ENCODE measurements at regions not wholly inside any gene's neighbourhood (a gene's known extent, or its start where the extent isn't known, plus 50 kb on each side); places are given as distances from the start of the nearest gene placed in this dataset.
"Not testable (repeated sequence)": the region's sequence is repeated elsewhere in the genome, so short reads cannot be mapped to it uniquely, and the experiment has no call there.

DNA sequence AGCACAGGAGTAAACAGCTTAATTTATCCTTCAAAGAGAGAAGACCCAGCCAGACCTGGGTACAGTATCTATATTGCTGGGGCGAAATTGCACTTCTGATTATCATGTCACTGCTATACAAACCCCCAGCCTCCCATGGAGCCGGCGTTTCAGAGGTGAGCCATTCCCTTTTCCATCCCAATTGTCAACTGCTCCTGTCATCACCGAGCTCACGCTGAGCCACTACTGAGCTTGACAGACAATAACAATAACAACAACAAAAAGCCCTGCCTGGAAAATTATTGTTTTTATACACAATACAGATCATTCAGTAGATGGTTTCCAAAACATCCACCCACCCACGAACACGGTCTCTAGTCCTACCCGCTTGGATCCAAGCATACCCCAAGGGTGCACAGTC, 129.0 kb upstream of the JARID2 start:
- DNase-seq: no peak

DNA sequence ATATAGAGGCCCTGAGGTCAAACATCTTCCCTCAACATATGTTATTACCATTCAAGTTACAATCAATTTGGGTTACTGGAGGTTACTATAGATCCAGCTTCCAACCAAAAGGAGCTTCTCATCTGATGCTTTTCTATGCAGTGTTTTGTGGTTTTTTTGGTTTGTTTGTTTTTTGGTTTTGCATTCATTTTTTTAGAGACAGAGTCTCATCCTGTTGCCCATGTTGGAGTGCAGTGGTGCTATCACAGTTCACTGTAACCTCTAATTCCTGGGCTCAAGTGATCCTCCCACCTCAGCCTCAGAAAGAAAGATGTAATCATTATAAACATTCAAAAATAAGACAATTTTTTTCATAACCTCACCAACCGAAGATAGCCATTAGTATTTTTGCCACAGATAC, 124.4 kb upstream of the JARID2 start:
- no peak for DNase-seq

DNA sequence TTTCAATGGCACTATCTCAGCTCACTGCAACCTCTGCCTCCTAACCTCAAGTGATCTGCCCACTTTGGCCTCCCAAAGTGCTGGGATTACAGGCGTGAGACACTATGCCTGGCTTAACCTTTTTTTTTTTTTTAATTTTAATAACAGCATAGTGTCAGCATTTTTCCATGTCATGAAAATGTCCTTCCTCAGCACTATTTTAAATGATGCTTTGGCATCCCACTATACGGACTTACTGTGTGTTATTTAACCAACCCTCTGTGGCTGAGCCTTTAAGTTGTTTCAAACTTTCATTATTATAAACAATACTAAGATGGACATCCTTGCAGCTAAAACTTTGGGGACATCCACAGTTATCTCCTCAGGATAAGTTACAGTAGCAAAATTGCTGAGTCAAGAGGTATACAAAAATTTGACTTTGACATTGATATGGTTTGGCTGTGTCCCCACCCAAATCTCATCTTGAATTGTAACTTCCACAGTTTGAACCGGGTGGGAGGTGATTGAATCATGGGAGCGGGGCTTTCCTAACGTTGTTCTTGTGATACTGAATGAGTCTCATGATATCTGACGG, 123.8 kb upstream of the JARID2 start:
- DNase-seq: no peak

DNA sequence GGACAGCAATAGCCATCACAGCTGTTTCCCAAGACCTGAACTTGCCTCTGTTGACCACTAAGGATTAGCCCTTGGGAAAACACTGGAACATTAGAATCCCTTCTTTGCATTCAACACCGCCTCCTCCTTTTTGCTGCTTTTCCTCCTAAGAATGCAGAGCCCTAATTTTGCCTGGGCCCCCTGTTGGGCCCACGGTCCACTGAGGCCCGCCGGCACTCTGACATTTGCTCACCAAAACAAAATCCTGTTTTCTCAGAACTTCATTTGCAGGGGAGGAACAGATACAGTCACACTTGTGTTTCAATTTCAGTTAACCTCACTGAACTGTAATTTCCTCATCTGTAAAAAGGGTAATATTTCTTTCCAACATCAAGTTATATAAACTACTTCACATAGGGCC, 116.0 kb upstream of the JARID2 start:
- DNase-seq: no peak

DNA sequence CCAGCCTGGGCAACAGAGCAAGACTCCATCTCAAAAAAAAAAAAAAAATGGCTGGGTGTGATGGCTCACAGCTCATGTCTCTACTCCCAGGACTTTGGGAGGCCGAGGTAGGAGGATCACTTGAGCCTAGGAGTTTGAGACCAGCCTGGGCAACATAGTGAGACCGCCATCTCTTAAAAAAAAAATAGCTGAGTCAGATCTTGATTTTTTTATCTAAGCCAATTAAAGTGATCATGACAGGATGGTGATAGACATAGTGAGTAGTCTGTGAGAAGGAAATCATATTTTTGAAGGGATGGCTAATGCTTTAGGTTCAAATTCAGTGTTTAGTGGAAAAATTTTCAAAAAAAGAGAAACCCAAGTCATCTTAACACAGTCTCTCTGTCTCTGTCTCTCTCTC, 114.6 kb upstream of the JARID2 start:
- no peak for DNase-seq

DNA sequence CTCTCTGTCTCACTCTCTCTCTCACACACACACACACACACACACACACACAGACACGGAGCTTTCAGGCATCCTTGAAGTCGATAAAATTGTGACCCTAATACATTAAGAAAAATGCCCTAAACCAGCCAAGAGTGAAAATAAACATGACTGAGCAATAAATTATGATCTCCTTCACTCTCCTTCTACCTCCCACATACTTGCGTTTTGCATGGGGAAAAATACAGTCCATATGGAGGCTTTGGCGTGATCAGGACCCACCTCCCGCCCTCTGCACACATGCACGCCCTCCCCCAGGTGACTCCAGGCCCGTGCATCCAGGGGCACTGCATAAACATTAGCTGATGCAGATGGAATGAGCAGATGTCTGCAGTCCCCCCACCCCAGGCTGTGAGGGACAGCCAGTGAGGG, 114.2 kb upstream of the JARID2 start:
- no peak for DNase-seq

DNA sequence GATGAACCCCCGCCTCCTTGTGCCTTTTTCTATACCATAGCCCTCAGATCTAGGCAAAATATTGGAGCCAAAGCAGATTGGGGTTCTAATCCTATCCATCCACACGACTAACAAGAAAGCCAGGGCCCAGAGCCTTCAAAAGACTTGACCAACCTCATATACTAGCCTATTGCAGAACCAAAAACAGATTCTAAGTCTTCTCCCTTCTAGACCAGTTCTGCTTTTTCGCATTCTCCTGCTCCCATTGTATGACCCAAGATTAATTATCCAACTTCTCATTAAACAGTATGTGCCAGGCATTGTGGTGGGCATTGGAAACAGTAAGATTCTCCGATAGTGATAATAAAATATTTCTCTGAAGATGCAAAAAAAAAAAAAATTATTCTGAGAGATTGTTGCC, 113.7 kb upstream of the JARID2 start:
- no peak for DNase-seq

DNA sequence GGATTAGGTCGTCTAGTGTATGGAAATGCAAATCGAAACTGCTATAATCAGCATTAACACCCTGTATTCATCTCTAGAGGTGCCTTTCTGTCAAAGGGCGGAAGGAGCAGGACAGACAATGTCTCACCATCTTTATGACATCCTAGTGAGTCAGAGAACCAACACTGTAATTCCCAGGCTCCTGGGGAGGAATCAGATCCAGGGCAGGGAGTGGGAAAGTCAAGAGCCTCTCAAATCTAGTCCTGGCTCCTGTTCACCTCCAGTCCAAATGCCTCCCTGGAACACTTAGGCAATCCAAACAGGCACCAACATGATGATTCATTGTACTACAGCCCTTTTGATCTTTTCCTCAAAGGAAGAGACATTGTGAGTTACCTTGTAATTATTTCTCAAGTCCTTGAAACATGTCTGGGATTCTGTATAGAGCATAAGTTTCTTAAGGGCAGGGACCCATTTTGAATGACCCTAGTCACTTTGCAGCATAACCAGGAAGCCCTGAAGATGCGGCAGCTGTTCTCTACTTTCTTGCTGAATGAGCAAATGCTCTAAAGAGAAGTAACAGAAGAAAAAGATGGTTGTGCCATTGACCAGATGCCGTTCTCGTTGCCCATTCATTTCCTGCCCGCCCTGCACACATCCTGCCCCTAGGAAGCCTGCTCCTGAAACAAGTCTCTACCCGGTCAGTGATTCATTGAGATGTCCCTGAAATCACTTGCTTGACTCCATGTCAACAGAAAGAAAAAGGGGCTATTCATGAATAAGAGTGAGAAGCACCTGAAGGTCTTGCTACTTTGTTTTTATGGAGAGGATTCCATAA, 112.8 kb upstream of the JARID2 start:
- DNase-seq: no peak

DNA sequence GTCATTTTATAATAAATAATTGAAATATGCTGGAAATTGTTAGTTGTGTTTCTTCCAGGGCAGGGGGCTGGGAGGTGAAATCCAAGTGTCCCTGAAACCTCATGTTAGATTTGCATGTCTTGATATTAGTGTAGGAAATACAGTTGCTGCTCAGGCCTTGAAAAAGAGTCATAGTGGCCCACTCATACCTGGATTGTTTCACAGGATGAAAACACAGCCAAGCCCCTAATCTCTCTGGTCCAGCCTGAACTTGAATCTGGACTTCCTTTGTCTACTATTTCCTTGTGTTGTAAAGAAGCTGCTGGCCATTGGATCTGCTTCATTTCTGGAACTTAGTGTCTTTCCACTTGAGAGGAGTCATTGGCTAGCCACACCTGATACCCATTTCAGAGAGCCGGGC, 108.8 kb upstream of the JARID2 start:
- no peak for DNase-seq

DNA sequence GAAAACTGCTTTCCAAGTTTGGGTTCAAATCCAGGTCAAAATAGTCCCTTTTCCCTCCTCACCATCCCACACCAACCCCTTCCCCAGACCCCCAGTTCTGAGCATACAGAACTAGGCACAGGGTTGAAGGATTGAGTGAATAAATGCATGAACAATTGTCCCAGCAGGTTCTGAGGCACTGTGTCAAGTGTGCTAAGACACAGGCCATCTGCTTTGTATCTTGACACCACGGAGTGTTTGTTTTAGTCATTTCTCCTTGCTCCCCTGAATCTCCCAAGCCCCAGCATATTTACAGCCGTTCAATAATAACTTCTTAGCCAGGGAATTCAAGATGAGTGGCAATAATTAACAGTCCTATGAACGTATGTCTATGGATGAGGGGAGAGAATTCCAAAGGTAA, 102.8 kb upstream of the JARID2 start:
- peak; percentile 40 to 42 for DNase-seq

DNA sequence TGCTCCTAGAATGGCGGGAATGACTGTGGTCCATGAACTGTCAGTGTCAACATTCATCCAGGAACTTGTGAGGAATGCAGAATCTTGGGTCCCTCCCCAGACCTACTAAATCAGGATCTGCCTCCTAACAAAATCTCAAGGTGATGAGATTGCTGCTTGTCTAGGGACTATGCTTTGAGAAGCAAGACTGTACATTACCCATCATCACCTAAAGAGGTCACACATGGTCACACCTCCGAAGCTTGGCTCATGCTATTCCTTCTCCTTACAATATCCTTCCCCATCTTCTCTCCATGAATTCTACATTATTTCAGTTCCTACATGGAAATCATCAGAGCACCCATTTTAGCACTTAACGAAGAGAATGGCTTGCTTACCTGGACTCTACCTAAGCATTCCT, 102.3 kb upstream of the JARID2 start:
- no peak for DNase-seq

DNA sequence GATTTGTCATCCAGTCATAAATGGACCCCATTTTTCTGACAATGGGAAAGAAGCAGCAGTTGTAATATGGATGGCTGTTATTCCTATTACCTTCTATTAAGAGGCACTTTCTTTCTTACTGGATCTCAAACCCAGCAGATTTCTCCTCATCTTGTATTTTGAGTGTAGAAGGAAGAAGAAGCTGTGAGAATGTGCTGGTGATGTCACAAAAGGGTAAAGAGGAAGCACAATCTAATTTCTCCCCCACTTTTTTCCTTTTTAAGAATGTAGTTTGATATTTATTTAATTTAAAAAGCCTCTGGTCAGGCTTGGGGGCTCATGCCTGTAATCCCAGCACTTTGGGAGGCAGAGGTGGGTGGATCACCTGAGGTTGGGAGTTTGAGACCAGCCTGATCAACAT, 100.0 kb upstream of the JARID2 start:
- DNase-seq: no peak

DNA sequence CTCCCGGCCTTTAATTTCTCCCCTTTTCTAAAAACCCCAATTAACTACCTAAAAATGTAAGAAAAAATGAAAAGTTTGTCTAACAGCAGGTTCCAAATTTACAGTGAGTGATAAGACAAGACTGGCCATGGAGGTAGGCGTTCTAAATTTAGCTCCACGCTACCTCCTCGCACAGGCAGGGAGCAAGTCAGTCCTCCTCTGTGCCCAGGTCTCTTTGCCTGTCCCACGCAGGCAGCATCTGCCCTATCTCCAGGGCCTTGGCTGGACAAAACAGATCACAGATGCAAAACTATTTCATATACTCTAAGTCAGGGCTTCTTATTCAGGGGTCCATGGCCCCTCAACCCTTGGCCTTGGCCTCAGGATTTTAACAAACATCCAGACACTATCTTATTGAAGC, 98.0 kb upstream of the JARID2 start:
- DNase-seq: no peak

DNA sequence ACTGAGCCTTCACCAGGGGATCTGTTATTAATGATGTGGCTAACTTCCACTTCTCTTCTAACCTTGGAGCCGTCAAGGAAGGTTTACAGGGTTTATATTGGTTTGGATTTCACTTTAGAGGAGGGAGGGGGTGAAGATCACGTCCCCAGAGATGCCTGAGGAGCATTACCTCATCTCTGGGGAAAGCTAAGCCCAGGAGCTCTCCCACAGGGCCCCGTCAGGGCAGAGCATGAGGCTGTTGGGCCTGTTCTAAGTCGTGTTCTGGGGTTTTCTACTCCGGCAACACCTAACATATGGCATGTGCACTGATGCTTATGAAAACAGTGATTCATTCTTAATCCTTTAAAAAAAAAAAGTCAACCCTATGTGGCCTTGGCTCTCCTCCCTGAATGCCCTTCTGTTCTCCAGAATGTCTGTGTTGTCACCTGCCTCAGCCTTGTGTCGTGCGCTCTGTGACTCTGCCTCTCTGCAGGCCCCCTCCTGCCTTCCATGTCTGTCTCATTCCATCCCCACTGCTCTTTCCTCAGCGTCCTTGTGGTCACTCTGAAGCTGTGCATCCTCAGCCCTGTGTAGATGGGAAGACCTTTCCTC, 97.4 kb upstream of the JARID2 start:
- DNase-seq: no peak

DNA sequence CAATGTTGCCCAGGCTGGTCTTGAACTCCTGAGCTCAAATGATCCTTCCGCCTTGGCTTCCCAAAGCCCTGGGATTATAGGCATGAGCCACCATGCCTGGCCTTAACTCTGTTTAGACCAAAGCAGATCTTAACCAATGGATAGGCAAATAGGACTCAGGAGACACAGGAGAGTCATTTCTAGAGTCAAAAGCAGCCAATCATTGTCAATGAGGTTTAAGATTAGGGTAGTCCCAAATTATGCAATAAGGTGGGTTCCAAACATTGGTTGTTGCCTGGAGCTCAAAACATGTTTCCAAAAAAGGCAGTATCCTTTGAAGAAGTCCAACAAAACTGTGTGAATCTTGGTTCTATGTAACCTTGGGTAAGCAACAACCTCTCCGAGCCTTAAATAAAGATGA, 95.7 kb upstream of the JARID2 start:
- DNase-seq: no peak

DNA sequence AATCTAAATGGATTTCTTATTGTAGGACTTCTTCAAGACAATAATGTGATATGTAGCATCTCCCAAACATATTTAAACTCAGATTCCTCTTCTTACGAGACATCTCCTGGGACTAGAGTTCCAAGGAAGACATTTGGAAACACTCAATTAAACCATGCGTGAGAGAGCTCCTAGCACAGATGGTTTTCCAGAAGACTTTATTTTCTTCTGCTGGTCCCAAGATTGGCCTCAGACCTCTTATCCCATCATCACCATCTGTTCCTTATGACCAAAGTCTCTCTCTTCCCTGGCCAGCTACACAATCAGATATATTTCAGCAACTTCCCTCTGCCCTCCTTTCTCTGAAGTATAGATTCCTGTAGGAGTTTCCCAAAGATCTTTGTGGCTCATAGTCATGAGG, 93.2 kb upstream of the JARID2 start:
- DNase-seq: no peak

DNA sequence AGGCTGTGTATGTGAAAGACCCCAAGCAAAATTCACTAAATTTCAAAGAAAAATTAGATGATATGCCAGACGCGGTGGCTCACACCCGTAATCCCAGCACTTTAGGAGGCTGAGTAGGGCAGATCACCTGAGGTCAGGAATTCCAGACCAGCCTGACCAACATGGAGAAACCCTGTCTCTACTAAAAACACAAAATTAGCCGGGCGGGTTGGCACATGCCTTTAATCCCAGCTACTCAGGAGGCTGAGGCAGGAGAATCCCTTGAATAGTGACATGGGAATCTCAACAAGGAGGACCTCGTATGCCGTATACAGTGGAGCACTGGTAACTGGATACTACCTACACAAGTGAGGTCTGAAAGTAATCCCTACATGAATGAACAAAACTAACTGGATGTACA, 92.7 kb upstream of the JARID2 start:
- DNase-seq: no peak

DNA sequence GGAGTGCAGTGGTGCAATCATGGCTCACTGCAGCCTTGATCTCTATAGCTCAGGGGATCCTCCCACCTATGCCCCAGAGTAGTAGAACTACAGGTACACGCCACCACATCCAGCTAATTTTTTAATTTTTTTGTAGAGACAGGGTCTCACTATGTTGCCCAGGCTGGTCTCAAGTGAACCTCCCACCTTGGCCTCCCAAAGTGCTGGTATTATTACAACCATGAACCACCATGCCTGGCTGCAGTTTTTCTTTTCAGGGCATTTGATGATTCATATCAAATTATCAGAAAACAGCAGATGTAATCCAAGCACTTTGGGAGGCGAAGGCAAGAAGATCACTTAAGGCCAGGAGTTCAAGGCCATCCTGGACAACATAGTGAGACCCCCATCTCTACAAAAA, 88.4 kb upstream of the JARID2 start:
- DNase-seq: no peak

DNA sequence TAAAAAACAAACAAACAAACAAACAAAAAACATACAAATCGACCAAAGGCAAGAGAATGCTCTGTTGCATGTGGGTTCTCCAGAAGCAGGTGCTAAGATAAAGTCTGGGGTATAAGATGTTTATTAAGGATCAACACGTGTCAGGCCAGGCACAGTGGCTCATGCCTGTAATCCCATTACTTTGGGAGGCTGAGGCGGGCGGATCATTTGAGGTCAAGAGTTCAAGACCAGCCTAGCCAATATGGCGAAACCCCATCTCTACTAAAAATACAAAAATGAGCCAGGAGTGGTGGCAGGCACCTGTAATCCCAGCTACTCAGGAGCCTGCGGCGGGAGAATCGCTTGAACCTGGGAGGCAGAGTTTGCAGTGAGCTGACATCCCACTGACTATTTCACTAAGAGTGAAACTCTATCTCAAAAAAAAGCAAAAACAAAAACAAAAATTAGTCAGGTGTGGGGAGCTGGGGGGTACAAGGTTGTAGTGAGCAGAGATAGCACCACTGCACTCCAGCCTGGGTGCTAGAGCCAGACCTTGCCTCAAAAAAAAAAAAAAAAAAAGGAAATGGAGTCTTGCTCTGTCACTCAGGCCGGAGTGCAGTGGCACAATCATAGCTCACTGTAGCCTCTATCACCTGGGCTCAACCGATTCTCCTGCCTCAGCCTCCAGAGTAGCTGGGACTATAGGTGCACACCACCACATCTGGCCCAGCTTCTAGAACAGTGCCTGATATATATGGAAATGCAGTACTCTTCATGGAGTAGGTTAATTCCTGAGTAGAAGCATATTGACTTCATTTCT, 86.8 kb upstream of the JARID2 start:
- DNase-seq: no peak

DNA sequence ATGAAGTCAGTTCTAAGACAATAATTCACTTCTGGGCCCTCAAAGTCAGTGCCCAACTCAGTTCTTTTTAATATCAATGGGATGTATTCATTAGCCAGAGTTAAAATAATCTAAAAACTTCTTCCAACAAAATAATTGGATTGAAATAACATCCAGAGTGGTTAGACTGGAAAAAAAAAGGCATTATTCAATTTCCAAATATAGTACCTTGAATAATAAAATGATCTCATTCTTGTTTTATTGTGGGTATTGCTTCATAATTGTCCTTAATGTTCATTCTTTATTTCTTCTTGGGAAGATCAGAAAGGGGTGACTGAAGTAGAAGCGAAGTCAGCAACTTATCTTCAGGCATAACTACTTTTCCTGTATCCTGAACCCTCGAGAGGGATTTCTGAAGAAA, 85.1 kb upstream of the JARID2 start:
- DNase-seq: no peak

DNA sequence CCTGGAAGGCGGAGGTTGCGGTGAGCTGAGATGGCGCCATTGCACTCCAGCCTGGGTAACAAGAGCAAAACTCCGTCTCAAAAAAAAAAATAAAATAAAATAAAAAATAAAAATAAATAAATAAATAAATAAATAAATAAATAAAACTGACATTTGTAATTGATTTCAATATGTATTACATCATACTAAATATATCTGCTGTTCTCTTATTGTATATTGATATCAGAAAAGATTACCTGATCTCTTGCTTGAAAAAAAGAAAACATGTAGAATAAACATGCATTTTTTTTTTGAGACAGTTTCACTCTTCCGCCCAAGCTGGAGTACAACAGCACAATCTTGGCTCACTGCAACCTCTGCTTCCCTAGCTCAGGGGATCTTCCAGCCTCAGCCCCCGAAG, 81.0 kb upstream of the JARID2 start:
- DNase-seq: not testable (repeated sequence)

DNA sequence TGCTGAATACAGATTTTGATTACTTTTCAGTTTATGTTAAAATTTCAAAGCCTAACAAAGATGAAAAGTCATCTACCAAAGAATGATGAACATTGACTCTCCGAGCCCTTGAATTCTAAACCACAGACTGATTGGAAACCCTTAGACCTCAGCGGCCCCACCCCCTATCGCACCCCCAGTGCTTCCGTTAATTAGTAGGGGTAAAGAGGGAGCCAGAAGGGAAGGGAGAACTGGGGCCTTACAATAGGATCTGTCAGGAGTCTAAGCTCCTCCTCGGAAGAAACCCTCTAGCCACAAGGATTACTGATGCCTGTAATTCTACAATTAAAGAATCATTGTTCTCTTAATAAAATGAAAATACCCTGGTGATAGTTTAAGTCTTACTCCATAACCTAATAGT, 79.7 kb upstream of the JARID2 start:
- no peak for DNase-seq

DNA sequence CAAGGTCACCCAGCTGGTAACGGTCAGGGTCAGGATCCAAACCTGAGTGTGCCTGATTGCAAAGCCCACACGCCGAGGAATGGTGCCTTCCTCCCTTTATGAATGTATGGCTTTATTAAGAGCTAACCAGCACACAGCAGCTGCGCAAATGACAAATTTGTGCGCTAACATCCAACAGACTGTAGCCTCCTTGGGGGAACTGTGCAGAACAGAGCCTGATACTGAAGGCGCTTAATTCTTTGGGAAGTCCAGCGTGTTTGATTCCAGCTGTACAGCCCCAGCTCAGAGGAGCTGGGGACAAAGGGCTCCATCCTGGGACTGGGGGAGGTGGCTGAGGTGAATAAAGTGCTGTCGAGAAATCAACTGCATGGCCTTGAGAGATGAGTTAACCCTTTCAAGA, 75.7 kb upstream of the JARID2 start:
- no peak for DNase-seq

Measured in right lung (tissue), 2 donors.